CD14-positive monocyte (primary cell): ENCODE measurements at regions not wholly inside any gene's neighbourhood (a gene's known extent, or its start where the extent isn't known, plus 50 kb on each side); places are given as distances from the start of the nearest gene placed in this dataset.

Experiments
- DNase-seq, 3 donors: peaks; one replicate each; pipeline ENCODE4 v3.0.0-alpha.2; 2011 to 2022
- H2AFZ ChIP-seq: 2 replicates; pipeline ENCODE4 v1.6.0; 2012; ENCODE audit warnings: mild to moderate bottlenecking, low read depth, low read length, inconsistent platforms; ENCODE audit not compliant: insufficient read depth, poor library complexity, severe bottlenecking
- H3K27ac ChIP-seq, 2 donors: 1 replicate in 1 of 2; 2 replicates in 1 of 2; pipeline ENCODE4 v1.5.1; 2012 to 2013; ENCODE audit warnings: low read length in 2 of 2, control low read depth in 1 of 2, inconsistent platforms in 1 of 2, low read depth in 1 of 2, mild to moderate bottlenecking in 1 of 2
- H3K27me3 ChIP-seq, 2 donors: one replicate each; pipeline versions ENCODE4 v1.6.0 to v1.6.1; 2011 to 2013; ENCODE audit warnings: low read length in 2 of 2; ENCODE audit not compliant: control insufficient read depth in 2 of 2, insufficient read depth in 2 of 2
- H3K36me3 ChIP-seq, 2 donors: replicated peaks in 1 of 2; 1 replicate in 1 of 2; 2 replicates in 1 of 2; pipeline versions ENCODE4 v1.5.1 to v1.6.1; 2012 to 2013; ENCODE audit warnings: low read length in 2 of 2, control low read depth in 1 of 2, inconsistent platforms in 1 of 2, mild to moderate bottlenecking in 1 of 2; ENCODE audit not compliant: insufficient read depth in 2 of 2, control insufficient read depth in 1 of 2
- H3K4me1 ChIP-seq, 2 donors: 1 replicate in 1 of 2; 2 replicates in 1 of 2; pipeline versions ENCODE4 v1.5.1 to v1.6.1; 2012 to 2013; ENCODE audit warnings: low read length in 2 of 2, control low read depth in 1 of 2, inconsistent platforms in 1 of 2, mild to moderate bottlenecking in 1 of 2, moderate library complexity in 1 of 2; ENCODE audit not compliant: insufficient read depth in 2 of 2, control insufficient read depth in 1 of 2
- H3K4me2 ChIP-seq: replicated peaks from 2 replicates; pipeline ENCODE3; 2012; ENCODE audit warnings: low read length, moderate library complexity, mild to moderate bottlenecking; ENCODE audit not compliant: poor library complexity, severe bottlenecking; ENCODE audit errors: extremely low read depth
- H3K4me3 ChIP-seq, 3 experiments: fragments of 200-600 bp in 1 of 3; sonication (generic) in 1 of 3; replicated peaks in 1 of 3; 1 replicate in 2 of 3; 2 replicates in 1 of 3; pipeline ENCODE4 v1.5.1; 2011 to 2013; ENCODE audit warnings: low read length in 3 of 3, mild to moderate bottlenecking in 3 of 3, control low read depth in 2 of 3, low read depth in 2 of 3, inconsistent platforms in 1 of 3, moderate library complexity in 1 of 3
- H3K79me2 ChIP-seq: 2 replicates; pipeline ENCODE4 v1.6.0; 2012; ENCODE audit warnings: mild to moderate bottlenecking, control low read depth, inconsistent platforms, low read length, moderate library complexity; ENCODE audit not compliant: insufficient read depth
- H3K9ac ChIP-seq: 2 replicates; pipeline ENCODE4 v1.6.0; 2017; ENCODE audit warnings: low read length, mild to moderate bottlenecking; ENCODE audit not compliant: insufficient read depth, poor library complexity, severe bottlenecking
- H3K9me3 ChIP-seq, 2 donors: replicated peaks in 1 of 2; 1 replicate in 1 of 2; 2 replicates in 1 of 2; pipeline versions ENCODE4 v1.5.1 to v1.6.1; 2012 to 2013; ENCODE audit warnings: low read length in 2 of 2, control low read depth in 1 of 2; ENCODE audit not compliant: control insufficient read depth in 1 of 2, insufficient read depth in 1 of 2
- H4K20me1 ChIP-seq: 2 replicates; pipeline ENCODE4 v1.6.0; 2012; ENCODE audit warnings: mild to moderate bottlenecking, low read length, control low read depth, moderate library complexity; ENCODE audit not compliant: insufficient read depth
- H3K27ac Mint-ChIP-seq, 7 donors: one replicate each; pipeline ENCODE4 v1.8.0; 2020; ENCODE audit warnings: mild to moderate bottlenecking in 7 of 7, mixed read lengths in 7 of 7, moderate library complexity in 6 of 7, inconsistent platforms in 2 of 7
- H3K27me3 Mint-ChIP-seq, 3 donors: one replicate each; pipeline ENCODE4 v1.8.0; 2021 to 2022; ENCODE audit warnings: low read depth in 3 of 3, mild to moderate bottlenecking in 3 of 3, mixed read lengths in 3 of 3, moderate library complexity in 3 of 3, inconsistent platforms in 1 of 3
- H3K36me3 Mint-ChIP-seq, 2 donors: one replicate each; pipeline ENCODE4 v1.8.0; 2020; ENCODE audit warnings: mixed read lengths in 2 of 2, inconsistent platforms in 1 of 2, mild to moderate bottlenecking in 1 of 2
- H3K4me1 Mint-ChIP-seq: one replicate; pipeline ENCODE4 v1.8.0; 2020; ENCODE audit warnings: mild to moderate bottlenecking, mixed read lengths
- H3K4me3 Mint-ChIP-seq, 2 donors: one replicate each; pipeline ENCODE4 v1.8.0; 2020; ENCODE audit warnings: mild to moderate bottlenecking in 2 of 2, mixed read lengths in 2 of 2, moderate library complexity in 1 of 2
- H3K9me3 Mint-ChIP-seq, 7 donors: one replicate each; pipeline ENCODE4 v1.8.0; 2020 to 2022; ENCODE audit warnings: mixed read lengths in 7 of 7, mild to moderate bottlenecking in 6 of 7, moderate library complexity in 6 of 7, inconsistent platforms in 2 of 7
- CTCF ChIP-seq: fragments of 200-600 bp; IDR thresholded peaks from one replicate; pipeline ENCODE4 v1.8.0; 2022; ENCODE audit warnings: antibody characterized with exemption, mild to moderate bottlenecking
- WGBS: methylation state at CpG from one replicate; pipeline ENCODE4 v1.1.5; 2013; ENCODE audit warnings: missing lambda C conversion rate; ENCODE audit not compliant: insufficient coverage; 5-methylcytosine and 5-hydroxymethylcytosine counted together
- intact Hi-C, 2 donors: fragments of 100-400 bp; cut with micrococcal nuclease; formaldehyde crosslinking; loops; one replicate each; pipeline versions ENCODE4 v1.15.0 to v1.15.1; 2023

DNA sequence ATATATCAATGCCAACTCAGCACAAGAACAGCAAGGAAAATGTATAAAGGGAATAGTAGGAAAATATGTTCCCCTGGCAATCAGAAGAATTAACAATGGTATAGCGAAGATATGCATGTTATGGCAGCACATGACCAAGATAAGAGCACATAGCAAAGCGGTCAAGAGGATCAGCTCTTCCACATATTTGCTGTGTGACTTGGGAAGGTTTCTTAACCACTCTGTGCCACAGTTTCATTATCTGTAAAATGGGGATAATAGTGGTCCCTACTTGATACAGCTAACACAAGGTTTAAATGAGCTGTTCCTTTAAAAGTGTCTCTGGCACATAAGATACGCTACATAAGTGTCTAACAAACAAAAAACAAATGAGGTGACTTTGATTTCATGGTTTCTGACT lies 77.9 kb upstream of the PIP5K1B start:
- no peaks in the 10 kb centered on the region for H3K79me2 ChIP-seq
- no peaks in the 10 kb centered on the region for H3K9me3 Mint-ChIP-seq
- no peak overlapping the region for H3K9ac ChIP-seq
- H3K36me3 Mint-ChIP-seq: no peaks in the 10 kb centered on the region
- H2AFZ ChIP-seq: no peak overlapping the region
- no peaks in the 10 kb centered on the region for H3K4me1 ChIP-seq
- intact Hi-C loops: no loop called here
- H3K4me1 Mint-ChIP-seq: no peaks in the 10 kb centered on the region
- no peaks in the 10 kb centered on the region for H3K9me3 ChIP-seq
- H3K4me3 ChIP-seq: no peak overlapping the region
- H3K4me2 ChIP-seq: no peak overlapping the region
- no peak for DNase-seq
- H3K27me3 Mint-ChIP-seq: peaks cover 0 to 8% (median 2%) of the 10 kb centered on the region in 3 donors
- H3K27me3 ChIP-seq: no peaks in the 10 kb centered on the region
- no peak overlapping the region for H3K27ac ChIP-seq
- H3K27ac Mint-ChIP-seq: no peak overlapping the region
- no peak for TF ChIP-seq CTCF
- no CpG with 5 or more reads among the region's 3 CpGs for WGBS
- H3K4me3 Mint-ChIP-seq: no peak overlapping the region
- H4K20me1 ChIP-seq: no peaks in the 10 kb centered on the region
- H3K36me3 ChIP-seq: no peaks in the 10 kb centered on the region

GRCh38 chr9:68627594-68627993 lies 77.4 kb upstream of the PIP5K1B start:
- no peaks in the 10 kb centered on the region for H3K27me3 ChIP-seq
- Mint-ChIP-seq H3K27me3 (peaks cover 0 to 8% (median 2%) of the 10 kb centered on the region in 3 donors), H3K9me3 (no peaks in the 10 kb centered on the region), H3K36me3 (no peaks in the 10 kb centered on the region), H3K4me3 (no peak overlapping the region), H3K27ac (no peak overlapping the region), H3K4me1 (no peaks in the 10 kb centered on the region)
- H3K27ac ChIP-seq: no peak overlapping the region
- no peak overlapping the region for H3K9ac ChIP-seq
- H4K20me1 ChIP-seq: no peaks in the 10 kb centered on the region
- H2AFZ ChIP-seq: no peak overlapping the region
- TF ChIP-seq CTCF: no peak
- intact Hi-C loops: no loop called here
- WGBS: no CpG with 5 or more reads among the region's 2 CpGs
- H3K79me2 ChIP-seq: no peaks in the 10 kb centered on the region
- no peak overlapping the region for H3K4me3 ChIP-seq
- H3K4me2 ChIP-seq: no peak overlapping the region
- DNase-seq: no peak
- no peaks in the 10 kb centered on the region for H3K36me3 ChIP-seq
- H3K9me3 ChIP-seq: no peaks in the 10 kb centered on the region
- H3K4me1 ChIP-seq: no peaks in the 10 kb centered on the region
